Colon (tissue), 2 donors: ENCODE measurements at regions not wholly inside any gene's neighbourhood (a gene's known extent, or its start where the extent isn't known, plus 50 kb on each side); places are given as distances from the start of the nearest gene placed in this dataset.
"Not testable (repeated sequence)": the region's sequence is repeated elsewhere in the genome, so short reads cannot be mapped to it uniquely, and the experiment has no call there.

ENCODE experiments used
- FAIRE-seq: peaks from 2 replicates; lab custom pipeline; 2012; peaks lifted over from hg19 to GRCh38; lab: Jason Lieb, UNC
- donor health status: control.
- donor health status: control.

DNA sequence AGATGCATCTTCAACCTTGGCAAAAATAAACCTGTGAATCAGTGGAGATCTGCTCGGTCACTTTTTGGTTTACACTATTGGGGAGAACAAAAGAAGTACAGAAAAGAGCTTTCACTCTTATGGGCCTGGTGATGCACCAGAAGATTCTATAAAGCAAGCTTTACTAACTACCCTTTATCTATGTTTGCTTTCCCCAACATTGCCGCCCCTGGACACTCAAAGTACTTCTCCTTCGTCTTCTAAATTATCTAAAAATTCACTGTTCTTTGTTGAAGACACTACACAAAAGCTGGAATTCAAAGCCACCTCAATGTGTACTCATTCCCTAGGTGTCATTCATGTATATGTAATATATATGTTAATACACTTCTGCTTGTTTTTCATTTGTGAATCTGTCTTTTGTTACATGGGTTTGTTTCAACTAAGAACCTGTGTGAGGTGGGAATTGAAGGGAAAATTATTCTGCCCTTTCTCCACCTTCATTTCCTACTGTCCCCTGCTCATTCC is 97.9 kb upstream of the BTN3A2 start:
- no peak for FAIRE-seq

GRCh38 chr6:26268659-26269402 is 96.2 kb upstream of the BTN3A2 start:
- FAIRE-seq: no peak

DNA sequence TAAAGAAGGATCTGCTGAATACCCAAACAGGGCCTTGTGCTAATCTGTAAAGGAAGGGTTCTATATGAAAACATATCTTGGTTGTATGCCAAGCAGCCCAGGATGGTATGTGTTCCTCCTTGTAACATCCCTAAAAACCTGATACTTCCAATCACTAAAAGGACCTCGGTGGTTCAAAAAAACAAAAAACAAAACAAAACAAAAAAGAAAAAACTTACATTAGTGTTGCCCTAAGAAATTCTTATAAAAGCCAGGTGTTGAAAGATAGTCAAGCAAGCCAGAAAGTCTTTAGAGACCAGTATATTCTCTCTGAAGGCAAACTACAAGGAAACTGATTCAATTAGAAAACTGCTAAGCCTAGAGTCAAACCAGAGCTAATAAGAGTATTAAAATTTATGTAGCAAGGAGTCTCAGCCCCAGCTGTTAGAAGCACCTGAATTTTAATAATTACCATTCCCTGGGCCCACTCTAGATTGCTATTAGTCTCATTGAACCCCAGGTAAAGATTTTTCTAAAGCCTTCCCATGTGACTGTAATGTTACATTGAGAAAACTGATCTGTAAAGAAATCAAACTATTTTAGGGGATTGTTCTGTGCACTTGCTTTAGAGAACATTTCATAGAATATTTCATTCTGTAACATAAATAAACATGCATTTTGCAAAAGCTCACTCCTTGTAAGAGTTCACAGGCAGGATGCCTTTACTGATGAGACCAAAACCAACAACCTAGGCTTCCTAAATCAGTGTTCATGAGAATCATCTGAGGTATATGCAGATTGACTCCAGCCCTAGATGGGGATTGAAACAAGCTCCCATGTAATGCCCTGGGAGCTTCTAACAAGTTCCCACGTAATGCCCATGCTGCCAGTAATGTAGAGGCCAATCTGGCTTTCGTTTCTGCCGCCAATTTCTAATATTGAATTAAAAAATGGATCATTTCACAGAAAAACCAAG is 95.2 kb upstream of the BTN3A2 start:
- FAIRE-seq: no peak

DNA sequence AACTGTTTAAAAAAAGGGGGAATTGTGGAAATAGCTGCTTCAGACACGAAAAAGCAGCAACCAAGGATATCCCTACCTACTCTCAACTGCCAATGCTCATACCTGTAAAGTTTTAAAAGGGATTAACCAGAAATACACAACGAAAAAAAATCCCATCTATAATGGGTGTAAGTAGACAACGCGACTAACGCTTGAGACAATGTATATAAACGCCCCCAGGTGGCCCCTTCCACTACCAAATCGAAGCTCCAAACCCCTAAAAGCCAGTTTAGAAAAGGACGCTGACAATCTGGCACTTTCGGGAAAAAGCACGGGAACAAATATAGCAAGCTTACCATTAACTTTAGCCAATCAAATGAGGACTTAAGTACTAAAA is 94.5 kb upstream of the BTN3A2 start:
- FAIRE-seq: no peak

GRCh38 chr6:26270903-26271667 is 93.9 kb upstream of the BTN3A2 start:
- FAIRE-seq: no peak

GRCh38 chr6:26271668-26272024 is 93.4 kb upstream of the BTN3A2 start:
- no peak for FAIRE-seq

DNA sequence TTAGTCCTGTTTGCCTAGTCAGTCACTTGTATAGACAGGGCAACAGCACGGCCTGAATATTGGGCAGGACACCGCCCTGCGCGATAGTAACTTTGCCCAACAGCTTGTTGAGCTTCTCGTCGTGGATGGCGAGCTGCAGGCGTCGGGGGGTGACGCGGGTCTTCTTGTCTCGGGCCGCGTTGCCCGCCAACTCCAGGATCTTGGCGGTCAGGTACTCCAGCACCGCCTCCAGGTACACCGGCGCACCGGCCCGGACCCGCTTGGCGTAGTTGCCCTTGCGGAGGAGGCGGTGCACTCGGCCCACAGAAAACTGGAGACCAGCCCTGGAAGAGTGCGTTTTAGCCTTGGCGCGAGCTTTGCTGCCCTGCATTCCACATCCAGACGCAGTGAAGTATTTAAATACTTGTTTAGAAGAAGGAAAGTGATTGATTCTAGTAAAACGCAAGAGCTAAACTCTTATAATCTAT is 92.8 kb upstream of the BTN3A2 start:
- no peak for FAIRE-seq

GRCh38 chr6:26273673-26274588 is 91.1 kb upstream of the BTN3A2 start:
- FAIRE-seq: no peak

DNA sequence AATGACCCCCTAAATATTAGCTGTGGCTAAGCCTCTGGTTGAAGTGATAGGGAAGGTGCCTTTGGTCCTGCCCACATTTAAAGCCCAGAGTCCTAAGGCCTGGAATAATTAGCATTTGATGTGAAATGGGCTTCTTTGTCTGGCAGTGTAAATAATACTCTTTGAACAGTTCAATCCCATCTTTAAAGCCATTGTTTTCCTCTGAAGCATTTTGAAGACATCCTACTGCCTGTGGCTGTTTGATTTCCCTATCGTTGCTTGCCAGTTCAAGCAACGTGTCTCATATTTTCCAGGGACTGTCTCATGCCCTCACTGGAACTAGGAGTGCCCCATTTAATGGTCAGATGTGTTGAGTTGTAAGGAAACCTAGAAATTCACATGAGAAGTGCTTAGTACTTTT is 89.3 kb upstream of the BTN3A2 start:
- no peak for FAIRE-seq

- no peak for FAIRE-seq
Observed at GRCh38 chr6:26276841-26277648, 88.0 kb upstream of the BTN3A2 start.

DNA sequence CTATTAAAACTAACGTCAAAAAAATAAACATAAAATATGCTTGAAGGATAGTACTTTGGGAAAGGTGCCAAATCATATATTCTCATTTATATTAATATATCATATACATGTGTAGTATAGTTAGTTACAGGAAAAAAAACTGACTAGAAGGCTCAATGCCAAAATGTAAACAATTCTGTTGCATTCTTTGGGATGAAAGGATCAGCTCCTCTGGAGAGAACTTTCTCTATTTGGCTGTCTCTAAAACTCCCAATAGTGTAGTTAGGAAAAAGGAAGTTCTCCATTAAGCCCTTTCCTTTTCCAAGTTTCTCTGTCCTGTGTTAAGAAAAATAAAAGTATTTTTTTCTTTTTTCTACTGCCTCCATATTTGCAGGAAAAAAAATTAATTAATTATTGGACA is 86.5 kb upstream of the BTN3A2 start:
- no peak for FAIRE-seq

DNA sequence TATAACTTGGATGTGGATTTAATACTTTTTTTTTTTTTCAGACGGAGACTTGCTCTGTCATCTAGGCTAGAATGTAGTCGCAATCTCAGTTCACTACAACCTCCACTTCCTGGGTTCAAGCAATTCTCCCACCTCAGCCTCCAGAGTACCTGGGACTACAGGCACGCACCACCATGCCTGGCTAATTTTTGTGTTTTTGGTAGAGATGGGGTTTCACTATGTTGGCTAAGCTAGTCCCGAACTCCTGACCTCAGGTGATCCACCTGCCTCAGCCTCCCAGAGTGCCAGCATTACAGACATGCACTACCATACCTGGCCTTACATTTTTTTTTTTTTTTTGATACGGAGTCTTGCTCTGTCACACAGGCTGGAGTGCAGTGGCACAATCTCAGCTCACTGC is 85.6 kb upstream of the BTN3A2 start:
- FAIRE-seq: not testable (repeated sequence)

DNA sequence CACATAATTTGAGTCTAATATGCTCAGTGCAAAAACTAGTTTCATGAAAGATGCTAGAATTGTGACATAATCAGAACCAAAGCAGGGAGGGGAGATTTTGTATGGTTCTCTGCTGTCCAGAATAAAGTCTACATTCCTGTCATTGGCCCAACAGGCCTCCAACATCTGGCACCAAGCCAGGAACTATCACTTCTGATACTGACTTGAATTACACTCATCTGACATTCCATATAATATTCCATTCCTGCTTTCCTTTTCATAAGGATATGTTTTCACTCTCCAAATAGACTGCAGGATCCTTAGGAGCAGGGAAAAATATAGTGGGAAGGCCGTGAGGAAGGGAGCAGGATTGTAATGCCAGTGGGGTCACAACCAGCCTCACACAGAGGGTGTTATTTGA is 84.6 kb upstream of the BTN3A2 start:
- FAIRE-seq: no peak

DNA sequence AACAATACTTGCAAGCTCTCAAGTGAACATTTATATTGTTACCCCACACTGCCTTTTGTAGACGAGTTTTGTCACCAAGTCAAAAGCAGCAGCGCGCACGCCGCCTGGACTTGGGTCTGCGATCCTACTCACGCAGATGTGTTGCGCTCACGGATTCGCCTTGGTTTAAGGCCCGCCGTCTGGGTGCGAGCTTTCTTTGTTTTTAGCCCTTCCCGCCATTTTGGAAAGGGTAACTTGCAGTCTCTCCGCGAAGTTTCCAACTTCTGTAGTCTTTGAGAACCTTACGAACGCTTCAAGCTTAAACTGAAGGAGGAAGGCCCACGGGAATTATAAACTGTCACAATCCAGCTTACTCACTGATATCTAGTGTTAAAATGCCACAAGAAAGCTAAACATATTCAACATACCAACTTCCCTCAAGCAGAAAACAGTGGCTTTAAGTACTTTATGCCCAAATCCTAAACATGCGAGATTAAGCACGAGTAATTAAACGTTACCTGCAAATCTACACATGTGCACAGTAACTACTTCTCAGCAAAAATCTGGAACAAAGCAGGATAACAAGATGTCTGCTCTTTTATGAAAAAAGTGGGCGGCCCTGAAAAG is 80.4 kb upstream of the BTN3A2 start:
- FAIRE-seq: no peak

DNA sequence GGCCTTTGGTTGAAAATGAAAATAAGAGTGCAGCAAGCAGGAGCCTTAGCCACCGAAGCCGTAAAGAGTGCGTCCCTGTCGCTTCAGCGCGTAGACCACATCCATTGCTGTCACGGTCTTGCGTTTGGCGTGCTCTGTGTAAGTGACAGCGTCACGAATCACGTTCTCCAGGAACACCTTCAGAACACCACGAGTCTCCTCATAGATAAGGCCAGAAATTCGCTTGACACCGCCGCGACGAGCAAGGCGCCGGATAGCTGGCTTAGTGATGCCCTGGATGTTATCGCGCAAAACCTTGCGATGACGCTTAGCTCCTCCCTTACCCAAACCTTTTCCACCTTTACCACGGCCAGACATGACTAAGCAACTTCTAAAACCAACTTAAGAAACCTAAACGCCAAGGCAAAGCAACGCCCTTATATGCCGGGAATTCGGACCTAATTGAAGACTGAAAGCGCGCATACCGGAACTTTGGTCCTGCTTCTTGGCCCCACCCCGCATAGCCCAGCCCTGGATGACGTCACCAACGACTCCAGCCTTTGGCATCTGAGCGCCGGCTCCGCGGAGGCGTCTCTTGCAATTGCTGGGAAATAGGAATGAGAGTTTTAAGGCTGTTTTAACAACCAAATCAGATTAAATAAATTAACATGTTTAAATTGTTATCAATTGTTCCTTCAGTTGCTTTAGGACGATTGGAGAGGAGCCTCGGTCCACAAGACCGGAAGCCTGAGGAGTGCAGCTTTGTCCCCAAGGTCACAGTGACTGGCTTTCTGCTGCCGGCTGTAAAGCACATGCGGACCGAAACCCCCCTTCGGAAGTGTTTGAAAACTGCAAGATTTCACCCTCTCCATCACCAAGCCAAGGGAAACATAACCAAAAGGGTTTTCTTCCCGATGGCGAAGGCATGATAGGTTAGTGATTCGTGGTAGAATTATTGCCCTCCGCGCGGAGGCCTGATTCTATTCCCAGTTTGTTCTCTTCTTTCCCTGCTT is 79.6 kb upstream of the BTN3A2 start:
- FAIRE-seq: peak; percentile 80

GRCh38 chr6:26286168-26286877 is 78.7 kb upstream of the BTN3A2 start:
- no peak for FAIRE-seq

- FAIRE-seq: no peak
Observed at GRCh38 chr6:26288155-26288554, 76.8 kb upstream of the BTN3A2 start.

- no peak for FAIRE-seq
Observed at GRCh38 chr6:26290941-26291340, 74.1 kb upstream of the BTN3A2 start.
